CD14-positive monocyte (primary cell): ENCODE measurements at regions not wholly inside any gene's neighbourhood (a gene's known extent, or its start where the extent isn't known, plus 50 kb on each side); places are given as distances from the start of the nearest gene placed in this dataset.
A peak's percentile ranks its signal among the peaks of the same experiment; 100 is the strongest.

Source experiments
- DNase-seq, 3 donors: peaks; one replicate each; pipeline ENCODE4 v3.0.0-alpha.2; 2011 to 2022
- H2AFZ ChIP-seq: 2 replicates; pipeline ENCODE4 v1.6.0; 2012; ENCODE audit warnings: mild to moderate bottlenecking, low read depth, low read length, inconsistent platforms; ENCODE audit not compliant: insufficient read depth, poor library complexity, severe bottlenecking
- H3K27ac ChIP-seq, 2 donors: 1 replicate in 1 of 2; 2 replicates in 1 of 2; pipeline ENCODE4 v1.5.1; 2012 to 2013; ENCODE audit warnings: low read length in 2 of 2, control low read depth in 1 of 2, inconsistent platforms in 1 of 2, low read depth in 1 of 2, mild to moderate bottlenecking in 1 of 2
- H3K27me3 ChIP-seq, 2 donors: one replicate each; pipeline versions ENCODE4 v1.6.0 to v1.6.1; 2011 to 2013; ENCODE audit warnings: low read length in 2 of 2; ENCODE audit not compliant: control insufficient read depth in 2 of 2, insufficient read depth in 2 of 2
- H3K36me3 ChIP-seq, 2 donors: replicated peaks in 1 of 2; 1 replicate in 1 of 2; 2 replicates in 1 of 2; pipeline versions ENCODE4 v1.5.1 to v1.6.1; 2012 to 2013; ENCODE audit warnings: low read length in 2 of 2, control low read depth in 1 of 2, inconsistent platforms in 1 of 2, mild to moderate bottlenecking in 1 of 2; ENCODE audit not compliant: insufficient read depth in 2 of 2, control insufficient read depth in 1 of 2
- H3K4me1 ChIP-seq, 2 donors: 1 replicate in 1 of 2; 2 replicates in 1 of 2; pipeline versions ENCODE4 v1.5.1 to v1.6.1; 2012 to 2013; ENCODE audit warnings: low read length in 2 of 2, control low read depth in 1 of 2, inconsistent platforms in 1 of 2, mild to moderate bottlenecking in 1 of 2, moderate library complexity in 1 of 2; ENCODE audit not compliant: insufficient read depth in 2 of 2, control insufficient read depth in 1 of 2
- H3K4me2 ChIP-seq: replicated peaks from 2 replicates; pipeline ENCODE3; 2012; ENCODE audit warnings: low read length, moderate library complexity, mild to moderate bottlenecking; ENCODE audit not compliant: poor library complexity, severe bottlenecking; ENCODE audit errors: extremely low read depth
- H3K4me3 ChIP-seq, 3 experiments: fragments of 200-600 bp in 1 of 3; sonication (generic) in 1 of 3; replicated peaks in 1 of 3; 1 replicate in 2 of 3; 2 replicates in 1 of 3; pipeline ENCODE4 v1.5.1; 2011 to 2013; ENCODE audit warnings: low read length in 3 of 3, mild to moderate bottlenecking in 3 of 3, control low read depth in 2 of 3, low read depth in 2 of 3, inconsistent platforms in 1 of 3, moderate library complexity in 1 of 3
- H3K79me2 ChIP-seq: 2 replicates; pipeline ENCODE4 v1.6.0; 2012; ENCODE audit warnings: mild to moderate bottlenecking, control low read depth, inconsistent platforms, low read length, moderate library complexity; ENCODE audit not compliant: insufficient read depth
- H3K9ac ChIP-seq: 2 replicates; pipeline ENCODE4 v1.6.0; 2017; ENCODE audit warnings: low read length, mild to moderate bottlenecking; ENCODE audit not compliant: insufficient read depth, poor library complexity, severe bottlenecking
- H3K9me3 ChIP-seq, 2 donors: replicated peaks in 1 of 2; 1 replicate in 1 of 2; 2 replicates in 1 of 2; pipeline versions ENCODE4 v1.5.1 to v1.6.1; 2012 to 2013; ENCODE audit warnings: low read length in 2 of 2, control low read depth in 1 of 2; ENCODE audit not compliant: control insufficient read depth in 1 of 2, insufficient read depth in 1 of 2
- H4K20me1 ChIP-seq: 2 replicates; pipeline ENCODE4 v1.6.0; 2012; ENCODE audit warnings: mild to moderate bottlenecking, low read length, control low read depth, moderate library complexity; ENCODE audit not compliant: insufficient read depth
- H3K27ac Mint-ChIP-seq, 7 donors: one replicate each; pipeline ENCODE4 v1.8.0; 2020; ENCODE audit warnings: mild to moderate bottlenecking in 7 of 7, mixed read lengths in 7 of 7, moderate library complexity in 6 of 7, inconsistent platforms in 2 of 7
- H3K27me3 Mint-ChIP-seq, 3 donors: one replicate each; pipeline ENCODE4 v1.8.0; 2021 to 2022; ENCODE audit warnings: low read depth in 3 of 3, mild to moderate bottlenecking in 3 of 3, mixed read lengths in 3 of 3, moderate library complexity in 3 of 3, inconsistent platforms in 1 of 3
- H3K36me3 Mint-ChIP-seq, 2 donors: one replicate each; pipeline ENCODE4 v1.8.0; 2020; ENCODE audit warnings: mixed read lengths in 2 of 2, inconsistent platforms in 1 of 2, mild to moderate bottlenecking in 1 of 2
- H3K4me1 Mint-ChIP-seq: one replicate; pipeline ENCODE4 v1.8.0; 2020; ENCODE audit warnings: mild to moderate bottlenecking, mixed read lengths
- H3K4me3 Mint-ChIP-seq, 2 donors: one replicate each; pipeline ENCODE4 v1.8.0; 2020; ENCODE audit warnings: mild to moderate bottlenecking in 2 of 2, mixed read lengths in 2 of 2, moderate library complexity in 1 of 2
- H3K9me3 Mint-ChIP-seq, 7 donors: one replicate each; pipeline ENCODE4 v1.8.0; 2020 to 2022; ENCODE audit warnings: mixed read lengths in 7 of 7, mild to moderate bottlenecking in 6 of 7, moderate library complexity in 6 of 7, inconsistent platforms in 2 of 7
- CTCF ChIP-seq: fragments of 200-600 bp; IDR thresholded peaks from one replicate; pipeline ENCODE4 v1.8.0; 2022; ENCODE audit warnings: antibody characterized with exemption, mild to moderate bottlenecking
- WGBS: methylation state at CpG from one replicate; pipeline ENCODE4 v1.1.5; 2013; ENCODE audit warnings: missing lambda C conversion rate; ENCODE audit not compliant: insufficient coverage; 5-methylcytosine and 5-hydroxymethylcytosine counted together
- intact Hi-C, 2 donors: fragments of 100-400 bp; cut with micrococcal nuclease; formaldehyde crosslinking; loops; one replicate each; pipeline versions ENCODE4 v1.15.0 to v1.15.1; 2023

- Histone ChIP-seq H3K4me3 (no peak overlapping the region), H3K9ac (no peak overlapping the region), H4K20me1 (no peaks in the 10 kb centered on the region), H3K27me3 (peaks cover 11 to 26% of the 10 kb centered on the region in 2 donors), H3K9me3 (peaks cover 28 to 29% of the 10 kb centered on the region in 2 donors), H3K27ac (no peak overlapping the region), H3K4me1 (no peaks in the 10 kb centered on the region), H3K79me2 (no peaks in the 10 kb centered on the region), H3K36me3 (no peaks in the 10 kb centered on the region), H3K4me2 (no peak overlapping the region), H2AFZ (no peak overlapping the region)
- peaks cover 3 to 34% (median 19%) of the 10 kb centered on the region in 7 donors for H3K9me3 Mint-ChIP-seq
- TF ChIP-seq CTCF = no peak
- no peak for DNase-seq
- H3K27ac Mint-ChIP-seq = no peak overlapping the region
- H3K4me1 Mint-ChIP-seq = no peaks in the 10 kb centered on the region
- 68% methylated on average over 14 of the region's 19 CpGs for whole genome bisulfite sequencing
- H3K36me3 Mint-ChIP-seq = peaks cover 0 to 3% of the 10 kb centered on the region in 2 donors
- intact Hi-C loops = no loop called here
- no peak overlapping the region for H3K4me3 Mint-ChIP-seq
- peaks cover 30 to 32% (median 31%) of the 10 kb centered on the region in 3 donors for H3K27me3 Mint-ChIP-seq
These were observed 169.6 kb upstream of the SOX1 start for GRCh38 chr13:111897178-111897845.

- Mint-ChIP-seq H3K4me3 (no peak overlapping the region), H3K4me1 (no peaks in the 10 kb centered on the region), H3K27me3 (peaks cover 24 to 28% (median 26%) of the 10 kb centered on the region in 3 donors), H3K36me3 (peaks cover 0 to 3% of the 10 kb centered on the region in 2 donors), H3K27ac (peak overlapping the region in 1 of 7 donors; percentile 42), H3K9me3 (peaks cover 3 to 30% (median 17%) of the 10 kb centered on the region in 7 donors)
- Histone ChIP-seq H3K27ac (no peak overlapping the region), H3K9ac (no peak overlapping the region), H3K36me3 (no peaks in the 10 kb centered on the region), H3K27me3 (peaks cover 8 to 21% of the 10 kb centered on the region in 2 donors), H3K4me2 (no peak overlapping the region), H4K20me1 (no peaks in the 10 kb centered on the region), H3K4me3 (no peak overlapping the region), H3K4me1 (no peaks in the 10 kb centered on the region), H3K9me3 (peaks cover 23 to 29% of the 10 kb centered on the region in 2 donors), H2AFZ (no peak overlapping the region), H3K79me2 (no peaks in the 10 kb centered on the region)
- intact Hi-C loops = no loop called here
- DNase-seq = no peak
- no peak for TF ChIP-seq CTCF
- 78% methylated on average over 8 of the region's 9 CpGs for WGBS
These were observed 169.1 kb upstream of the SOX1 start for GRCh38 chr13:111897846-111898215.
